Breast epithelium (tissue), 3 donors: ENCODE measurements at regions not wholly inside any gene's neighbourhood (a gene's known extent, or its start where the extent isn't known, plus 50 kb on each side); places are given as distances from the start of the nearest gene placed in this dataset.

Experiments used
- CTCF ChIP-seq, 3 donors: fragments of 450-650 bp; IDR thresholded peaks; one replicate each; pipeline ENCODE4 v1.5.1; 2016 to 2017; ENCODE audit warnings: antibody characterized with exemption in 3 of 3, mild to moderate bottlenecking in 3 of 3, moderate library complexity in 3 of 3
- POLR2A ChIP-seq: fragments of 450-650 bp; IDR thresholded peaks from one replicate; pipeline ENCODE4 v1.6.1; 2016; ENCODE audit warnings: antibody characterized with exemption, mild to moderate bottlenecking, moderate library complexity

GRCh38 chr1:106962591-106962990 is 93.9 kb upstream of the PRMT6 start:
- no peak for TF ChIP-seq POLR2A
- TF ChIP-seq CTCF (IDR thresholded peaks at IDR 0.05), result no peak
